WTC11 (cell line): ENCODE measurements at regions not wholly inside any gene's neighbourhood (a gene's known extent, or its start where the extent isn't known, plus 50 kb on each side); places are given as distances from the start of the nearest gene placed in this dataset.
"Not testable (repeated sequence)": the region's sequence is repeated elsewhere in the genome, so short reads cannot be mapped to it uniquely, and the experiment has no call there.

ENCODE experiments used
- ATAC-seq: fragments of 200-7000 bp; cut with Tn5 transposase; 2 replicates; pipeline ENCODE4 v1.10.0; 2021; ENCODE audit warnings: mild to moderate bottlenecking, moderate library complexity
- CTCF ChIA-PET: fragments of 300-600 bp; sonication (Branson Sonifier 250); formaldehyde crosslinking; loops from one replicate; lab custom pipeline; 2021; ENCODE audit warnings: antibody characterized with exemption; lab: Charles Lee
- POLR2A ChIA-PET: fragments of 350-600 bp; sonication (Branson Sonifier 250); formaldehyde crosslinking; loops from one replicate; lab custom pipeline; 2021; ENCODE audit warnings: antibody characterized with exemption; lab: Charles Lee
- DNase-seq: peaks from one replicate; pipeline ENCODE4 v3.0.0; 2021; ENCODE audit warnings: low spot score
- H3K27ac Mint-ChIP-seq: 2 replicates; pipeline ENCODE4 v1.8.0; 2021; ENCODE audit warnings: mixed read lengths
- H3K27me3 Mint-ChIP-seq: 2 replicates; pipeline ENCODE4 v1.8.0; 2021; ENCODE audit warnings: low read depth, mild to moderate bottlenecking, moderate library complexity, mixed read lengths
- H3K36me3 Mint-ChIP-seq: 2 replicates; pipeline ENCODE4 v1.8.0; 2021; ENCODE audit warnings: mixed read lengths
- H3K4me1 Mint-ChIP-seq: 2 replicates; pipeline ENCODE4 v1.8.0; 2022; ENCODE audit warnings: mixed read lengths
- H3K4me3 Mint-ChIP-seq: 2 replicates; pipeline ENCODE4 v1.8.0; 2021; ENCODE audit warnings: mild to moderate bottlenecking, moderate library complexity, mixed read lengths
- H3K9me3 Mint-ChIP-seq: 2 replicates; pipeline ENCODE4 v1.8.0; 2021; ENCODE audit warnings: mixed read lengths
- ATF1 ChIP-seq: sonication (generic); formaldehyde crosslinking; IDR thresholded peaks from 2 replicates; pipeline ENCODE4 v1.8.1; 2023; ENCODE audit warnings: mild to moderate bottlenecking, moderate library complexity, missing genetic modification reagents
- ETV6 ChIP-seq: sonication (generic); formaldehyde crosslinking; IDR thresholded peaks from 2 replicates; pipeline ENCODE4 v1.8.1; 2022; ENCODE audit warnings: mild to moderate bottlenecking, missing genetic modification reagents
- FOXP4 ChIP-seq: sonication (generic); formaldehyde crosslinking; IDR thresholded peaks from 2 replicates; pipeline ENCODE4 v1.8.0; 2022; ENCODE audit warnings: mild to moderate bottlenecking, missing genetic modification reagents
- GABPB1 ChIP-seq: sonication (generic); formaldehyde crosslinking; IDR thresholded peaks from 2 replicates; pipeline ENCODE4 v1.8.1; 2023; ENCODE audit warnings: mild to moderate bottlenecking, missing genetic modification reagents
- GRHL2 ChIP-seq: fragments of 250-450 bp; sonication (Bioruptor Pico); IDR thresholded peaks from 2 replicates; pipeline ENCODE4 v1.8.0; 2022; ENCODE audit warnings: mild to moderate bottlenecking, moderate library complexity; ENCODE audit not compliant: insufficient replicate concordance, severe bottlenecking
- JUN ChIP-seq: sonication (generic); formaldehyde crosslinking; IDR thresholded peaks from 2 replicates; pipeline ENCODE4 v1.8.0; 2023; ENCODE audit warnings: mild to moderate bottlenecking, missing genetic modification reagents
- NR1H2 ChIP-seq: sonication (generic); formaldehyde crosslinking; IDR thresholded peaks from 2 replicates; pipeline ENCODE4 v1.9.0; 2021; ENCODE audit warnings: mild to moderate bottlenecking, moderate library complexity, missing genetic modification reagents
- OVOL2 ChIP-seq: fragments of 250-450 bp; sonication (Bioruptor Pico); IDR thresholded peaks from 2 replicates; pipeline ENCODE4 v1.9.0; 2021; ENCODE audit warnings: mild to moderate bottlenecking, borderline replicate concordance
- PRRX2 ChIP-seq: fragments of 250-450 bp; sonication (Bioruptor Pico); IDR thresholded peaks from 2 replicates; pipeline ENCODE4 v1.8.0; 2021; ENCODE audit warnings: mild to moderate bottlenecking
- TEAD1 ChIP-seq: sonication (generic); formaldehyde crosslinking; IDR thresholded peaks from 2 replicates; pipeline ENCODE4 v1.8.0; 2022; ENCODE audit warnings: mild to moderate bottlenecking, missing genetic modification reagents
- ZBTB43 ChIP-seq: sonication (generic); formaldehyde crosslinking; IDR thresholded peaks from 2 replicates; pipeline ENCODE4 v1.8.1; 2023; ENCODE audit warnings: mild to moderate bottlenecking, missing genetic modification reagents
- ZNF219 ChIP-seq: sonication (generic); formaldehyde crosslinking; IDR thresholded peaks from 2 replicates; pipeline ENCODE4 v1.8.0; 2023; ENCODE audit warnings: missing genetic modification reagents, mild to moderate bottlenecking, borderline replicate concordance
- ZNF512 ChIP-seq: sonication (generic); formaldehyde crosslinking; IDR thresholded peaks from 2 replicates; pipeline ENCODE4 v1.8.1; 2022; ENCODE audit warnings: missing genetic modification reagents, borderline replicate concordance
- ZSCAN18 ChIP-seq: fragments of 250-450 bp; sonication (Bioruptor Pico); IDR thresholded peaks from 2 replicates; pipeline ENCODE4 v2.1.2; 2022; ENCODE audit warnings: mild to moderate bottlenecking, moderate library complexity

- Mint-ChIP-seq H3K36me3 (peaks cover 11% of the 10 kb centered on the region), H3K27me3 (no peaks in the 10 kb centered on the region), H3K27ac (no peak overlapping the region), H3K9me3 (peaks cover 7% of the 10 kb centered on the region), H3K4me1 (peaks cover 11% of the 10 kb centered on the region), H3K4me3 (no peak overlapping the region)
- no peak for ATAC-seq
- DNase-seq = no peak
- POLR2A ChIA-PET = no interaction called here
- CTCF ChIA-PET = no interaction called here
- TF ChIP-seq FOXP4 (CRISPR knock-in tag) = no peak
- no peak for TF ChIP-seq OVOL2 (CRISPR knock-in tag)
- TF ChIP-seq ZNF219 (CRISPR knock-in tag) = no peak
- no peak for TF ChIP-seq ZSCAN18
- TF ChIP-seq ETV6 (CRISPR knock-in tag) = no peak
- no peak for TF ChIP-seq PRRX2 (CRISPR knock-in tag)
- no peak for TF ChIP-seq ZBTB43 (CRISPR knock-in tag)
- TF ChIP-seq GRHL2 (CRISPR knock-in tag) = no peak
- TF ChIP-seq NR1H2 (CRISPR knock-in tag) = no peak
- TF ChIP-seq ATF1 (CRISPR knock-in tag) = no peak
- TF ChIP-seq JUN (CRISPR knock-in tag) = no peak
These were observed 114.5 kb upstream of the GOT2 start for GRCh38 chr16:58848662-58849002.

- Mint-ChIP-seq H3K9me3 (peaks cover 7% of the 10 kb centered on the region), H3K4me1 (peaks cover 11% of the 10 kb centered on the region), H3K27ac (no peak overlapping the region), H3K36me3 (peaks cover 11% of the 10 kb centered on the region), H3K4me3 (no peak overlapping the region), H3K27me3 (no peaks in the 10 kb centered on the region)
- POLR2A ChIA-PET = no interaction called here
- CTCF ChIA-PET = no interaction called here
- TF ChIP-seq TEAD1 (no peak), GABPB1 (CRISPR knock-in tag) (peak; percentile 75)
- ATAC-seq = peak; percentile 60
- no peak for DNase-seq
These were observed 114.0 kb upstream of the GOT2 start for GRCh38 chr16:58847902-58848661.

- H3K27ac Mint-ChIP-seq, H3K27me3 Mint-ChIP-seq, ATAC-seq, H3K9me3 Mint-ChIP-seq, CTCF ChIA-PET, H3K4me3 Mint-ChIP-seq, DNase-seq, POLR2A ChIA-PET: not testable (repeated sequence)
- peaks cover 11% of the 10 kb centered on the region for H3K4me1 Mint-ChIP-seq
- H3K36me3 Mint-ChIP-seq = peaks cover 11% of the 10 kb centered on the region
These were observed 112.1 kb upstream of the GOT2 start for GRCh38 chr16:58846226-58846625.

GRCh38 chr16:58843675-58844074 lies 109.6 kb upstream of the GOT2 start:
- H3K27ac Mint-ChIP-seq = no peak overlapping the region
- H3K4me1 Mint-ChIP-seq = peaks cover 2% of the 10 kb centered on the region; the same call in 1 of the 2 replicates
- ATAC-seq (no peak), DNase-seq (no peak)
- no peaks in the 10 kb centered on the region for H3K27me3 Mint-ChIP-seq
- H3K4me3 Mint-ChIP-seq = no peak overlapping the region
- peaks cover 5% of the 10 kb centered on the region for H3K9me3 Mint-ChIP-seq
- CTCF ChIA-PET = interaction anchor here (0.6 to 1.8 kb wide), 19 partner anchors 10 to 616 kb away, joined by 3 to 21 read pairs (median 4); no protein-coding TSS in a partner anchor
- H3K36me3 Mint-ChIP-seq = peaks cover 11% of the 10 kb centered on the region
- POLR2A ChIA-PET = interaction anchor here (0.6 kb wide), 1 partner anchor 28 kb away, joined by 3 read pairs; no protein-coding TSS in a partner anchor
- TF ChIP-seq ZBTB43 (CRISPR knock-in tag) (no peak), ZSCAN18 (no peak), ZNF512 (CRISPR knock-in tag) (no peak)
